ENCODE measurements at regions not wholly inside any gene's neighbourhood (a gene's known extent, or its start where the extent isn't known, plus 50 kb on each side); places are given as distances from the start of the nearest gene placed in this dataset.

- no peak for TF ChIP-seq CTCF (conservative IDR thresholded peaks at IDR 0.05 in 1 of 2, IDR thresholded peaks at IDR 0.05 in 1 of 2; ENCODE audit: low read depth in 1 of 2, low read length in 2 of 2)
- no peak for TF ChIP-seq EZH2 (IDR thresholded peaks at IDR 0.05; ENCODE audit: low read length, missing control alignments)
Measured at GRCh38 chr11:25218036-25218435, 721.2 kb downstream of the LUZP2 start.

Measured in fibroblast of lung (primary cell).